Colonic mucosa (tissue), 4 donors: ENCODE measurements at regions not wholly inside any gene's neighbourhood (a gene's known extent, or its start where the extent isn't known, plus 50 kb on each side); places are given as distances from the start of the nearest gene placed in this dataset.

Experiments used
- DNase-seq: peaks from one replicate; pipeline ENCODE4 v3.0.0-alpha.2; 2020
- H3K27ac ChIP-seq: fragments of 200-600 bp; one replicate; pipeline ENCODE4 v1.8.0; 2021
- H3K27me3 ChIP-seq: fragments of 200-600 bp; one replicate; pipeline ENCODE4 v1.8.0; 2021
- H3K36me3 ChIP-seq: fragments of 200-600 bp; one replicate; pipeline ENCODE4 v1.8.0; 2021
- H3K4me1 ChIP-seq: fragments of 200-600 bp; one replicate; pipeline ENCODE4 v1.8.0; 2021; ENCODE audit warnings: mild to moderate bottlenecking
- H3K4me3 ChIP-seq: fragments of 200-600 bp; one replicate; pipeline ENCODE4 v1.8.0; 2021
- H3K9ac ChIP-seq, 2 donors: one replicate each; pipeline ENCODE4 v1.7.0; 2013; ENCODE audit warnings: control low read depth in 2 of 2, low read depth in 2 of 2, low read length in 2 of 2
- H3K9me3 ChIP-seq: fragments of 200-600 bp; one replicate; pipeline ENCODE4 v1.8.0; 2021
- CTCF ChIP-seq: fragments of 200-600 bp; IDR thresholded peaks from one replicate; pipeline ENCODE4 v1.8.0; 2022; ENCODE audit warnings: antibody characterized with exemption, mild to moderate bottlenecking
- intact Hi-C: fragments of 100-400 bp; cut with DNase I; formaldehyde crosslinking; loops from one replicate; pipeline ENCODE4 v1.14.1; 2022
- donor health status: healthy.
- donor health status: DM: no; HTN: no; CAD: no.
- donor health status: DM: no; HTN: no; CAD: no.

- H3K27ac ChIP-seq, result no peak overlapping the region
- no peaks in the 10 kb centered on the region for H3K4me1 ChIP-seq
- TF ChIP-seq CTCF, result no peak
- no peak for DNase-seq
- intact Hi-C loops, result no loop called here
- H3K9ac ChIP-seq, result no peak overlapping the region
- no peak overlapping the region for H3K4me3 ChIP-seq
- no peaks in the 10 kb centered on the region for H3K36me3 ChIP-seq
- H3K27me3 ChIP-seq, result no peaks in the 10 kb centered on the region
- no peaks in the 10 kb centered on the region for H3K9me3 ChIP-seq
Measured at GRCh38 chr1:14363707-14364413, 234.6 kb upstream of the KAZN start.

GRCh38 chr1:14365301-14365988 lies 233.0 kb upstream of the KAZN start:
- H3K9me3 ChIP-seq, result no peaks in the 10 kb centered on the region
- intact Hi-C loops, result no loop called here
- H3K9ac ChIP-seq, result no peak overlapping the region
- H3K4me3 ChIP-seq, result no peak overlapping the region
- DNase-seq, result no peak
- TF ChIP-seq CTCF, result no peak
- H3K36me3 ChIP-seq, result no peaks in the 10 kb centered on the region
- H3K27me3 ChIP-seq, result no peaks in the 10 kb centered on the region
- H3K4me1 ChIP-seq, result no peaks in the 10 kb centered on the region
- no peak overlapping the region for H3K27ac ChIP-seq

- H3K4me3 ChIP-seq, result no peak overlapping the region
- no peak for DNase-seq
- no peaks in the 10 kb centered on the region for H3K27me3 ChIP-seq
- no peaks in the 10 kb centered on the region for H3K36me3 ChIP-seq
- no peaks in the 10 kb centered on the region for H3K9me3 ChIP-seq
- no peaks in the 10 kb centered on the region for H3K4me1 ChIP-seq
- intact Hi-C loops, result no loop called here
- no peak for TF ChIP-seq CTCF
- H3K9ac ChIP-seq, result no peak overlapping the region
- H3K27ac ChIP-seq, result no peak overlapping the region
Measured at GRCh38 chr1:14366091-14367018, 232.1 kb upstream of the KAZN start.

GRCh38 chr1:14367451-14367850 lies 231.0 kb upstream of the KAZN start:
- no peak for TF ChIP-seq CTCF
- H3K9me3 ChIP-seq, result no peaks in the 10 kb centered on the region

GRCh38 chr1:14369526-14370213 lies 228.8 kb upstream of the KAZN start:
- H3K4me1 ChIP-seq, result no peaks in the 10 kb centered on the region
- no peak for DNase-seq
- H3K27ac ChIP-seq, result no peak overlapping the region
- H3K27me3 ChIP-seq, result no peaks in the 10 kb centered on the region
- no peak overlapping the region for H3K9ac ChIP-seq
- intact Hi-C loops, result no loop called here
- H3K4me3 ChIP-seq, result no peak overlapping the region
- no peak for TF ChIP-seq CTCF
- H3K36me3 ChIP-seq, result no peaks in the 10 kb centered on the region
- H3K9me3 ChIP-seq, result no peaks in the 10 kb centered on the region

More at GRCh38 chr1:14367451-14367850, 231.0 kb upstream of the KAZN start:
- no peak overlapping the region for H3K9ac ChIP-seq
- intact Hi-C loops, result no loop called here
- no peaks in the 10 kb centered on the region for H3K36me3 ChIP-seq
- DNase-seq, result no peak
- no peak overlapping the region for H3K4me3 ChIP-seq
- H3K27me3 ChIP-seq, result no peaks in the 10 kb centered on the region
- H3K4me1 ChIP-seq, result no peaks in the 10 kb centered on the region
- no peak overlapping the region for H3K27ac ChIP-seq
